Uterus (tissue), 2 donors: ENCODE measurements at regions not wholly inside any gene's neighbourhood (a gene's known extent, or its start where the extent isn't known, plus 50 kb on each side); places are given as distances from the start of the nearest gene placed in this dataset.

Experiments
- POLR2A ChIP-seq, 2 donors: fragments of 450-650 bp; IDR thresholded peaks; one replicate each; pipeline ENCODE4 v1.6.1; 2016; ENCODE audit warnings: antibody characterized with exemption in 2 of 2, mild to moderate bottlenecking in 1 of 2, moderate library complexity in 1 of 2
- TF ChIP-seq, protein P1 (sequence below), 4 experiments: fragments of 200-600 bp in 2 of 4; fragments of 450-650 bp in 2 of 4; sonication (generic) in 2 of 4; IDR thresholded peaks; one replicate each; pipeline ENCODE4 v1.5.1; 2016 to 2019; ENCODE audit warnings: antibody characterized with exemption in 4 of 4, mild to moderate bottlenecking in 2 of 4, moderate library complexity in 1 of 4

DNA sequence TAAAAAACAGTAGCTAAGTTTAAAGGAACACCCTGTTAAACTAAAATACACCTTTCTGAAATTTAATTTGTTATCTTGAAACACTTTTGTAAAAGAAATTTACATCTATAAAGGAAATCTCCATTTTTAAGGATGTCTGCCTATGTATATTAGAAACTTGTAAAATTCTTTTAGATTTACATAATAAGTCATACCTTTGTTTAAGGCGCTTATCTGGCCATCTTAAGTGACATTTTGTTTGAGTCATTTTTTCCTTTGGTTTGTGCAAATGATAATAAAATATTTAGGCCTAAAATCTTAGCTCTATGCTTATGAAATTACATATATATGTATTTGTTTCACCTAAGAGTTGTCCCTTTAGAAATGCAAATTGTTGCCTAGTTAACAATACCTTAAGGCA is 1193.4 kb downstream of the FSCB start:
- TF ChIP-seq, protein P1, sequence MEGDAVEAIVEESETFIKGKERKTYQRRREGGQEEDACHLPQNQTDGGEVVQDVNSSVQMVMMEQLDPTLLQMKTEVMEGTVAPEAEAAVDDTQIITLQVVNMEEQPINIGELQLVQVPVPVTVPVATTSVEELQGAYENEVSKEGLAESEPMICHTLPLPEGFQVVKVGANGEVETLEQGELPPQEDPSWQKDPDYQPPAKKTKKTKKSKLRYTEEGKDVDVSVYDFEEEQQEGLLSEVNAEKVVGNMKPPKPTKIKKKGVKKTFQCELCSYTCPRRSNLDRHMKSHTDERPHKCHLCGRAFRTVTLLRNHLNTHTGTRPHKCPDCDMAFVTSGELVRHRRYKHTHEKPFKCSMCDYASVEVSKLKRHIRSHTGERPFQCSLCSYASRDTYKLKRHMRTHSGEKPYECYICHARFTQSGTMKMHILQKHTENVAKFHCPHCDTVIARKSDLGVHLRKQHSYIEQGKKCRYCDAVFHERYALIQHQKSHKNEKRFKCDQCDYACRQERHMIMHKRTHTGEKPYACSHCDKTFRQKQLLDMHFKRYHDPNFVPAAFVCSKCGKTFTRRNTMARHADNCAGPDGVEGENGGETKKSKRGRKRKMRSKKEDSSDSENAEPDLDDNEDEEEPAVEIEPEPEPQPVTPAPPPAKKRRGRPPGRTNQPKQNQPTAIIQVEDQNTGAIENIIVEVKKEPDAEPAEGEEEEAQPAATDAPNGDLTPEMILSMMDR (IDR thresholded peaks at IDR 0.05) = no peak
- TF ChIP-seq POLR2A (IDR thresholded peaks at IDR 0.05) = no peak
